GM23338 (cell line): ENCODE measurements at regions not wholly inside any gene's neighbourhood (a gene's known extent, or its start where the extent isn't known, plus 50 kb on each side); places are given as distances from the start of the nearest gene placed in this dataset.

Experiments used
- ATAC-seq: fragments of 200-7000 bp; cut with Tn5 transposase; 3 replicates; pipeline ENCODE4 v1.9.1; 2020
- DNase-seq: peaks from one replicate; pipeline ENCODE4 v3.0.0-alpha.2; 2015; ENCODE audit warnings: low spot score
- H2AFZ ChIP-seq: fragments of 200-600 bp; sonication (generic); 2 replicates; pipeline ENCODE4 v1.8.0; 2016; ENCODE audit warnings: antibody characterized with exemption, mild to moderate bottlenecking, moderate library complexity
- H3F3A ChIP-seq: fragments of 200-600 bp; sonication (generic); replicated peaks from 2 replicates; pipeline ENCODE4 v1.8.0; 2017; ENCODE audit warnings: antibody characterized with exemption, mixed run types, low read depth
- H3K27ac ChIP-seq: fragments of 200-600 bp; sonication (generic); 2 replicates; pipeline ENCODE4 v1.6.1; 2016; ENCODE audit warnings: low read depth
- H3K27me3 ChIP-seq: fragments of 200-600 bp; sonication (generic); 2 replicates; pipeline ENCODE4 v1.8.0; 2016; ENCODE audit warnings: mild to moderate bottlenecking, mixed run types, moderate library complexity; ENCODE audit not compliant: insufficient read depth
- H3K36me3 ChIP-seq: fragments of 200-600 bp; sonication (generic); 2 replicates; pipeline ENCODE4 v1.8.0; 2016; ENCODE audit warnings: mild to moderate bottlenecking; ENCODE audit not compliant: insufficient read depth
- H3K4me1 ChIP-seq: fragments of 200-600 bp; sonication (generic); 2 replicates; pipeline ENCODE4 v1.8.0; 2016; ENCODE audit warnings: mild to moderate bottlenecking, moderate library complexity; ENCODE audit not compliant: insufficient read depth
- H3K4me2 ChIP-seq: fragments of 200-600 bp; sonication (generic); 2 replicates; pipeline ENCODE4 v1.7.1; 2017; ENCODE audit warnings: mixed run types
- H3K4me3 ChIP-seq: fragments of 200-600 bp; sonication (generic); 2 replicates; pipeline ENCODE4 v1.6.1; 2016; ENCODE audit warnings: mixed run types
- H3K79me2 ChIP-seq: fragments of 200-600 bp; sonication (generic); replicated peaks from 2 replicates; pipeline ENCODE4 v1.8.0; 2017; ENCODE audit warnings: mild to moderate bottlenecking; ENCODE audit not compliant: insufficient read depth
- H3K9me2 ChIP-seq: fragments of 200-600 bp; sonication (generic); 2 replicates; pipeline ENCODE4 v1.8.0; 2017; ENCODE audit not compliant: insufficient read depth
- H4K20me1 ChIP-seq: fragments of 200-600 bp; sonication (generic); replicated peaks from 2 replicates; pipeline ENCODE4 v1.8.0; 2017; ENCODE audit warnings: mild to moderate bottlenecking; ENCODE audit not compliant: insufficient read depth
- H3K27ac Mint-ChIP-seq: 2 replicates; pipeline ENCODE4 v1.8.0; 2020; ENCODE audit warnings: inconsistent platforms, mild to moderate bottlenecking, moderate library complexity, mixed read lengths
- H3K27me3 Mint-ChIP-seq: 3 replicates; pipeline ENCODE4 v1.8.0; 2022; ENCODE audit warnings: low read depth, mild to moderate bottlenecking, moderate library complexity, mixed read lengths, inconsistent platforms; ENCODE audit not compliant: insufficient read depth, poor library complexity
- H3K36me3 Mint-ChIP-seq: 3 replicates; pipeline ENCODE4 v1.8.0; 2021; ENCODE audit warnings: low read depth, mild to moderate bottlenecking, inconsistent platforms, moderate library complexity, mixed read lengths
- H3K4me1 Mint-ChIP-seq: 3 replicates; pipeline ENCODE4 v1.8.0; 2020; ENCODE audit warnings: mild to moderate bottlenecking, inconsistent platforms, mixed read lengths
- H3K4me3 Mint-ChIP-seq: 3 replicates; pipeline ENCODE4 v1.8.0; 2021; ENCODE audit warnings: moderate library complexity, mild to moderate bottlenecking, inconsistent platforms, mixed read lengths
- H3K9me3 Mint-ChIP-seq: 3 replicates; pipeline ENCODE4 v1.8.0; 2020; ENCODE audit warnings: moderate library complexity, mild to moderate bottlenecking, inconsistent platforms, mixed read lengths
- EZH2 ChIP-seq: fragments of 200-600 bp; sonication (generic); IDR thresholded peaks from one replicate; pipeline ENCODE4 v1.8.0; 2017; ENCODE audit warnings: antibody characterized with exemption, mild to moderate bottlenecking, low read depth; ENCODE audit not compliant: unreplicated experiment
- JUNB ChIP-seq: IDR thresholded peaks from one replicate; pipeline ENCODE4 v1.6.1; 2016; ENCODE audit warnings: antibody characterized with exemption; ENCODE audit not compliant: unreplicated experiment
- STAT1 ChIP-seq: IDR thresholded peaks from one replicate; pipeline ENCODE4 v1.6.1; 2016; ENCODE audit warnings: antibody characterized with exemption; ENCODE audit not compliant: unreplicated experiment
- ZNF331 ChIP-seq: fragments of 250-450 bp; sonication (Bioruptor Pico); IDR thresholded peaks from 2 replicates; pipeline ENCODE4 v1.5.0; 2020; ENCODE audit warnings: low read depth, mild to moderate bottlenecking, moderate library complexity
- TF ChIP-seq, protein P1 (sequence below): IDR thresholded peaks from 2 replicates; pipeline ENCODE4 v1.6.1; 2016; ENCODE audit warnings: antibody characterized with exemption
- TF ChIP-seq, protein P2 (sequence below): IDR thresholded peaks from one replicate; pipeline ENCODE4 v1.6.1; 2018; ENCODE audit warnings: antibody characterized with exemption; ENCODE audit not compliant: unreplicated experiment

DNA sequence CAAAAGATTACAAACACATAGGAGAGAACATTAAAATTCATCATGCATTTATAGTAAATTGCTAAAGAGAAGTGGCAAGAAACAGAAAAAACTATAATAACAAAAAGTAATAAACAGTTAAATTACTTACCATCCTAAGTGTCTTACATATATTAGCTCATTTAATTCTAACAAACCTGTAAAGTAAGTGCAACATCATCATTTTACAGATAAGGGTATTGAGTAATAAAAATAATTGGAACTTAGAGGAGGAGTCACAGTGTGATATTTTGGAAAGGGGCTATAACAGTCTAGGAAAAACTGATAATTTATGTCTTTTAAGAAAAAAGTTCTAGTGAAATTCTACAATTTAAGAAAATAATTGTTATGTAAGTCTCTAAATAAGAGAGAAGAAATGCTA is 592.8 kb downstream of the DMRTA1 start:
- H3K27me3 Mint-ChIP-seq, result no peaks in the 10 kb centered on the region

DNA sequence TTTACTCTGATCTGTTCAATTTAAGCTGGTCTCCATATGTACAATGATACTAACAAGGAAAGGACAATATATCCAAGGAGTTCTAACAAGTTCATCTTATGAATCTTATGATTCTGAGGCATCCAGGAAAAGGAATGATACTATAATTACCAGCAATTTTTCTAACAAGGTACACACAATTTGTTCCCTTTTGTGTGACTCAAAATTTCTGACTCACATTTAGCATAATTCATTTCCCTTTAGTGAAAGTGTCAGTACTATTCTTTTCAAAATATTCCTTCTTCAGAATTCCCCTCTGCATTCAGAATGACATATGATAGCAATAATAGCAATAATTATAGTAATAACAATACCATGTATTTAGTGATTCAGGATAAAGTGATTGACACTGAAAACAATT is 594.8 kb downstream of the DMRTA1 start:
- no peak for ATAC-seq
- H3K4me1 Mint-ChIP-seq, result peaks cover 3% of the 10 kb centered on the region; the same call in 1 of the 3 replicates

More for the DNA sequence above, 592.8 kb downstream of the DMRTA1 start:
- Histone ChIP-seq H4K20me1 (no peaks in the 10 kb centered on the region), H3F3A (no peaks in the 10 kb centered on the region), H3K4me1 (no peaks in the 10 kb centered on the region), H2AFZ (no peak overlapping the region), H3K27me3 (no peaks in the 10 kb centered on the region), H3K27ac (no peak overlapping the region), H3K36me3 (no peaks in the 10 kb centered on the region), H3K9me2 (no peaks in the 10 kb centered on the region), H3K79me2 (no peaks in the 10 kb centered on the region), H3K4me3 (no peak overlapping the region), H3K4me2 (no peak overlapping the region)
- TF ChIP-seq STAT1, result no peak
- TF ChIP-seq JUNB, result no peak
- TF ChIP-seq, protein P1, sequence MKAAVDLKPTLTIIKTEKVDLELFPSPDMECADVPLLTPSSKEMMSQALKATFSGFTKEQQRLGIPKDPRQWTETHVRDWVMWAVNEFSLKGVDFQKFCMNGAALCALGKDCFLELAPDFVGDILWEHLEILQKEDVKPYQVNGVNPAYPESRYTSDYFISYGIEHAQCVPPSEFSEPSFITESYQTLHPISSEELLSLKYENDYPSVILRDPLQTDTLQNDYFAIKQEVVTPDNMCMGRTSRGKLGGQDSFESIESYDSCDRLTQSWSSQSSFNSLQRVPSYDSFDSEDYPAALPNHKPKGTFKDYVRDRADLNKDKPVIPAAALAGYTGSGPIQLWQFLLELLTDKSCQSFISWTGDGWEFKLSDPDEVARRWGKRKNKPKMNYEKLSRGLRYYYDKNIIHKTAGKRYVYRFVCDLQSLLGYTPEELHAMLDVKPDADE, result no peak
- TF ChIP-seq, protein P2, sequence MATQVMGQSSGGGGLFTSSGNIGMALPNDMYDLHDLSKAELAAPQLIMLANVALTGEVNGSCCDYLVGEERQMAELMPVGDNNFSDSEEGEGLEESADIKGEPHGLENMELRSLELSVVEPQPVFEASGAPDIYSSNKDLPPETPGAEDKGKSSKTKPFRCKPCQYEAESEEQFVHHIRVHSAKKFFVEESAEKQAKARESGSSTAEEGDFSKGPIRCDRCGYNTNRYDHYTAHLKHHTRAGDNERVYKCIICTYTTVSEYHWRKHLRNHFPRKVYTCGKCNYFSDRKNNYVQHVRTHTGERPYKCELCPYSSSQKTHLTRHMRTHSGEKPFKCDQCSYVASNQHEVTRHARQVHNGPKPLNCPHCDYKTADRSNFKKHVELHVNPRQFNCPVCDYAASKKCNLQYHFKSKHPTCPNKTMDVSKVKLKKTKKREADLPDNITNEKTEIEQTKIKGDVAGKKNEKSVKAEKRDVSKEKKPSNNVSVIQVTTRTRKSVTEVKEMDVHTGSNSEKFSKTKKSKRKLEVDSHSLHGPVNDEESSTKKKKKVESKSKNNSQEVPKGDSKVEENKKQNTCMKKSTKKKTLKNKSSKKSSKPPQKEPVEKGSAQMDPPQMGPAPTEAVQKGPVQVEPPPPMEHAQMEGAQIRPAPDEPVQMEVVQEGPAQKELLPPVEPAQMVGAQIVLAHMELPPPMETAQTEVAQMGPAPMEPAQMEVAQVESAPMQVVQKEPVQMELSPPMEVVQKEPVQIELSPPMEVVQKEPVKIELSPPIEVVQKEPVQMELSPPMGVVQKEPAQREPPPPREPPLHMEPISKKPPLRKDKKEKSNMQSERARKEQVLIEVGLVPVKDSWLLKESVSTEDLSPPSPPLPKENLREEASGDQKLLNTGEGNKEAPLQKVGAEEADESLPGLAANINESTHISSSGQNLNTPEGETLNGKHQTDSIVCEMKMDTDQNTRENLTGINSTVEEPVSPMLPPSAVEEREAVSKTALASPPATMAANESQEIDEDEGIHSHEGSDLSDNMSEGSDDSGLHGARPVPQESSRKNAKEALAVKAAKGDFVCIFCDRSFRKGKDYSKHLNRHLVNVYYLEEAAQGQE, result no peak
- no peak for TF ChIP-seq ZNF331 (CRISPR knock-in tag)
- TF ChIP-seq EZH2, result no peak
- Mint-ChIP-seq H3K36me3 (no peaks in the 10 kb centered on the region), H3K27ac (no peak overlapping the region), H3K4me3 (no peak overlapping the region), H3K4me1 (no peaks in the 10 kb centered on the region), H3K9me3 (no peaks in the 10 kb centered on the region)
- ATAC-seq (no peak), DNase-seq (no peak)

More for the DNA sequence above, 594.8 kb downstream of the DMRTA1 start:
- TF ChIP-seq STAT1, result no peak
- Histone ChIP-seq H4K20me1 (no peaks in the 10 kb centered on the region), H3K4me2 (no peak overlapping the region), H3K4me1 (no peaks in the 10 kb centered on the region), H3K79me2 (no peaks in the 10 kb centered on the region), H3K27ac (no peak overlapping the region), H2AFZ (peak overlapping the region; percentile 33; the same call in 1 of the 2 replicates), H3F3A (no peaks in the 10 kb centered on the region), H3K27me3 (no peaks in the 10 kb centered on the region), H3K4me3 (no peak overlapping the region), H3K9me2 (no peaks in the 10 kb centered on the region), H3K36me3 (no peaks in the 10 kb centered on the region)
- Mint-ChIP-seq H3K36me3 (no peaks in the 10 kb centered on the region), H3K9me3 (no peaks in the 10 kb centered on the region), H3K4me3 (no peak overlapping the region), H3K27me3 (no peaks in the 10 kb centered on the region), H3K27ac (no peak overlapping the region; the same call in 1 of the 2 replicates)
- DNase-seq, result no peak
